B cell (primary cell): ENCODE measurements at regions not wholly inside any gene's neighbourhood (a gene's known extent, or its start where the extent isn't known, plus 50 kb on each side); places are given as distances from the start of the nearest gene placed in this dataset.

Experiments used
- ATAC-seq: fragments of 200-7000 bp; cut with Tn5 transposase; one replicate; pipeline ENCODE4 v1.10.0; 2021; ENCODE audit warnings: low read depth, mild to moderate bottlenecking, moderate number of reproducible peaks, moderate library complexity
- CTCF ChIA-PET: fragments of 350-600 bp; sonication (Branson Sonifier 250); formaldehyde crosslinking; loops from one replicate; lab custom pipeline; 2021; ENCODE audit warnings: antibody characterized with exemption, inconsistent platforms; lab: Charles Lee
- POLR2A ChIA-PET: fragments of 350-600 bp; sonication (Branson Sonifier 250); formaldehyde crosslinking; loops from one replicate; lab custom pipeline; 2021; ENCODE audit warnings: antibody characterized with exemption; lab: Charles Lee
- DNase-seq: peaks from one replicate; pipeline ENCODE4 v3.0.0; 2013
- H2AFZ ChIP-seq: 2 replicates; pipeline ENCODE4 v1.6.1; 2012; ENCODE audit warnings: mild to moderate bottlenecking, low read depth, low read length; ENCODE audit not compliant: insufficient read depth, poor library complexity, severe bottlenecking
- H3K27ac ChIP-seq, 2 donors: 1 replicate in 1 of 2; 2 replicates in 1 of 2; pipeline ENCODE4 v1.5.1; 2012 to 2013; ENCODE audit warnings: low read length in 2 of 2, mild to moderate bottlenecking in 2 of 2, moderate library complexity in 1 of 2
- H3K27me3 ChIP-seq, 4 experiments: fragments of 200-600 bp in 1 of 4; sonication (generic) in 1 of 4; replicated peaks in 1 of 4; 1 replicate in 2 of 4; 2 replicates in 2 of 4; pipeline versions ENCODE4 v1.6.1 to v1.7.0; 2013 to 2016; ENCODE audit warnings: low read length in 3 of 4, mild to moderate bottlenecking in 2 of 4, mixed read lengths in 1 of 4, moderate library complexity in 1 of 4; ENCODE audit not compliant: insufficient read depth in 4 of 4, control insufficient read depth in 3 of 4; ENCODE audit errors: control extremely low read depth in 1 of 4
- H3K36me3 ChIP-seq, 2 experiments: replicated peaks in 1 of 2; 1 replicate in 1 of 2; 2 replicates in 1 of 2; pipeline versions ENCODE4 v1.6.1 to v1.7.1; 2013; ENCODE audit warnings: low read length in 1 of 2; ENCODE audit not compliant: insufficient read depth in 2 of 2, control insufficient read depth in 1 of 2; ENCODE audit errors: control extremely low read depth in 1 of 2, extremely low read depth in 1 of 2
- H3K4me1 ChIP-seq, 2 donors: fragments of 200-600 bp in 1 of 2; sonication (generic) in 1 of 2; 1 replicate in 1 of 2; 2 replicates in 1 of 2; pipeline versions ENCODE4 v1.5.1 to v1.6.1; 2013 to 2017; ENCODE audit warnings: low read length in 2 of 2; ENCODE audit not compliant: control insufficient read depth in 2 of 2, insufficient read depth in 2 of 2
- H3K4me2 ChIP-seq: replicated peaks from 2 replicates; pipeline ENCODE3; 2012; ENCODE audit warnings: mild to moderate bottlenecking, low read depth, low read length; ENCODE audit not compliant: poor library complexity, severe bottlenecking
- H3K4me3 ChIP-seq, 5 experiments: fragments of 200-600 bp in 1 of 5; sonication (generic) in 1 of 5; 1 replicate in 3 of 5; 2 replicates in 2 of 5; pipeline versions ENCODE4 v1.5.1 to v1.7.0; 2011 to 2016; ENCODE audit warnings: low read length in 4 of 5, mild to moderate bottlenecking in 4 of 5, low read depth in 2 of 5, control low read depth in 1 of 5, moderate library complexity in 1 of 5; ENCODE audit not compliant: insufficient read depth in 1 of 5; ENCODE audit errors: control extremely low read depth in 1 of 5, extremely low read depth in 1 of 5
- H3K79me2 ChIP-seq: fragments of 200-600 bp; sonication (generic); one replicate; pipeline ENCODE4 v1.6.0; 2016; ENCODE audit warnings: low read length; ENCODE audit not compliant: control insufficient read depth, insufficient read depth
- H3K9ac ChIP-seq: fragments of 200-600 bp; sonication (generic); 2 replicates; pipeline ENCODE4 v1.6.1; 2017; ENCODE audit warnings: mild to moderate bottlenecking, low read length, moderate library complexity
- H3K9me3 ChIP-seq, 3 donors: one replicate each; pipeline versions ENCODE4 v1.6.1 to v1.7.1; 2013; ENCODE audit warnings: low read length in 2 of 3; ENCODE audit not compliant: control insufficient read depth in 2 of 3, insufficient read depth in 1 of 3; ENCODE audit errors: control extremely low read depth in 1 of 3
- H4K20me1 ChIP-seq: 2 replicates; pipeline ENCODE4 v1.6.0; 2012; ENCODE audit warnings: mild to moderate bottlenecking, low read length; ENCODE audit not compliant: insufficient read depth, control insufficient read depth, poor library complexity, severe bottlenecking
- H3K27ac Mint-ChIP-seq: one replicate; pipeline ENCODE4 v1.8.0; 2021; ENCODE audit warnings: mixed read lengths
- H3K27me3 Mint-ChIP-seq: one replicate; pipeline ENCODE4 v1.8.0; 2021; ENCODE audit warnings: mixed read lengths
- H3K4me1 Mint-ChIP-seq: one replicate; pipeline ENCODE4 v1.8.0; 2021; ENCODE audit warnings: mixed read lengths
- H3K4me3 Mint-ChIP-seq: one replicate; pipeline ENCODE4 v1.8.0; 2021; ENCODE audit warnings: mixed read lengths
- H3K9me3 Mint-ChIP-seq: one replicate; pipeline ENCODE4 v1.8.0; 2022; ENCODE audit warnings: mixed read lengths; ENCODE audit not compliant: insufficient read depth
- EZH2 ChIP-seq: IDR thresholded peaks from 2 replicates; pipeline ENCODE4 v1.6.1; 2012; ENCODE audit warnings: borderline replicate concordance, low read depth, mild to moderate bottlenecking, moderate library complexity, low read length; ENCODE audit not compliant: insufficient read depth, poor library complexity, severe bottlenecking
- WGBS: methylation state at CpG from one replicate; pipeline ENCODE4 v1.1.5; 2013; ENCODE audit warnings: missing lambda C conversion rate; ENCODE audit not compliant: insufficient coverage; 5-methylcytosine and 5-hydroxymethylcytosine counted together
- intact Hi-C: fragments of 100-400 bp; cut with micrococcal nuclease; formaldehyde crosslinking; loops from one replicate; pipeline ENCODE4 v1.10.0; 2022
- TF ChIP-seq, protein P1 (sequence below): fragments of 200-600 bp; IDR thresholded peaks from one replicate; pipeline ENCODE4 v1.8.0; 2022; ENCODE audit warnings: antibody characterized with exemption, mild to moderate bottlenecking

DNA sequence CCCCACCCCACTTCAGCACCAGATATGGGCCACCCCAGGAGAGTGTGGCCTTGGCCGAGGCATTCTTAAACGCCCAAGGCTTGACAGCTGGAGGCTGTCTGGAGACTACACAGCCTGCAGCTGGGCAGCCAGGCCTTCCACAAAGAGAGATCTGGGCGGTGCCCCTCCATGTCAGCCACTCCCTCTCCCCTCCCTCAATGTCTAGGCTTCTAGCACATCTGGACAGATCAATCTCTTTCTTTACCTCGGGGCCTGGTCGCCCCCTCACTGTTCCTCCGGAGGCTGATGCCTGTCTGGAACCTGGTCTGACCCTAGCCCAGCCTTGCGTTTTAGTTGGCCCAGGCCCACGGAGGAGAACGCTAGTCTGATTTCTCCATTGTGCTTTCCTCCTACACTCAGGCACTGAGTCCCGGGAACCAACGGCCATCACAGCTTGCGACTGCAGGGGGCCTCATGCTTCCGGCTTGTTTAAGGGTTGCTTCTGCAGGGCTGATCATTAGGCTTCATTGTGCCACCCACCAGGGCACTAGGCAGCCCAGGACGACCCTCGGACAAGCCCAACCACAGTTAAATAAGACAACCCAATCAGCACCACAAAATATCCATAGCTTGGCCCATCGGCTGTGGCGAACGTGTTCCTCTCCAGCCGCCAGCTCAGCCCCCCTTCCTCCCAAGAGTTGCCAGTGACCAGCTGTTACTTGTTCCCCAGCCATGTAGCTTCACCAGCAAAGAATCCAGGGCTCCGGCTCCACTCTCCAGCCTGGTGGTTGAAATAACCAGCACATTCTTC is 200.6 kb downstream of the BCOR start:
- Histone ChIP-seq H3K36me3 (no peaks in the 10 kb centered on the region), H3K79me2 (no peaks in the 10 kb centered on the region), H3K9me3 (no peaks in the 10 kb centered on the region), H3K9ac (no peak overlapping the region), H3K27me3 (peaks cover 0 to 2% (median 0%) of the 10 kb centered on the region in 4 experiments), H3K4me2 (no peak overlapping the region), H4K20me1 (no peaks in the 10 kb centered on the region), H3K4me3 (no peak overlapping the region), H2AFZ (no peak overlapping the region), H3K27ac (no peak overlapping the region), H3K4me1 (peaks cover 0 to 4% of the 10 kb centered on the region in 2 donors)
- WGBS = 82% methylated on average over 17 of the region's 20 CpGs
- H3K4me3 Mint-ChIP-seq = no peak overlapping the region
- ChIA-PET POLR2A (no interaction called here), CTCF (no interaction called here)
- H3K9me3 Mint-ChIP-seq = no peaks in the 10 kb centered on the region
- H3K27me3 Mint-ChIP-seq = peaks cover 4% of the 10 kb centered on the region
- peaks cover 2% of the 10 kb centered on the region for H3K4me1 Mint-ChIP-seq
- intact Hi-C loops = no loop called here
- no peak for TF ChIP-seq EZH2
- TF ChIP-seq, protein P1, sequence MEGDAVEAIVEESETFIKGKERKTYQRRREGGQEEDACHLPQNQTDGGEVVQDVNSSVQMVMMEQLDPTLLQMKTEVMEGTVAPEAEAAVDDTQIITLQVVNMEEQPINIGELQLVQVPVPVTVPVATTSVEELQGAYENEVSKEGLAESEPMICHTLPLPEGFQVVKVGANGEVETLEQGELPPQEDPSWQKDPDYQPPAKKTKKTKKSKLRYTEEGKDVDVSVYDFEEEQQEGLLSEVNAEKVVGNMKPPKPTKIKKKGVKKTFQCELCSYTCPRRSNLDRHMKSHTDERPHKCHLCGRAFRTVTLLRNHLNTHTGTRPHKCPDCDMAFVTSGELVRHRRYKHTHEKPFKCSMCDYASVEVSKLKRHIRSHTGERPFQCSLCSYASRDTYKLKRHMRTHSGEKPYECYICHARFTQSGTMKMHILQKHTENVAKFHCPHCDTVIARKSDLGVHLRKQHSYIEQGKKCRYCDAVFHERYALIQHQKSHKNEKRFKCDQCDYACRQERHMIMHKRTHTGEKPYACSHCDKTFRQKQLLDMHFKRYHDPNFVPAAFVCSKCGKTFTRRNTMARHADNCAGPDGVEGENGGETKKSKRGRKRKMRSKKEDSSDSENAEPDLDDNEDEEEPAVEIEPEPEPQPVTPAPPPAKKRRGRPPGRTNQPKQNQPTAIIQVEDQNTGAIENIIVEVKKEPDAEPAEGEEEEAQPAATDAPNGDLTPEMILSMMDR = no peak
- ATAC-seq = no peak
- no peak for DNase-seq
- no peak overlapping the region for H3K27ac Mint-ChIP-seq

- Histone ChIP-seq H3K27ac (no peak overlapping the region), H3K9ac (no peak overlapping the region), H3K36me3 (no peaks in the 10 kb centered on the region), H3K79me2 (no peaks in the 10 kb centered on the region), H3K4me2 (no peak overlapping the region), H3K4me3 (no peak overlapping the region), H3K9me3 (no peaks in the 10 kb centered on the region), H2AFZ (no peak overlapping the region), H3K27me3 (peaks cover 0 to 2% (median 0%) of the 10 kb centered on the region in 4 experiments), H4K20me1 (no peaks in the 10 kb centered on the region), H3K4me1 (peaks cover 0 to 4% of the 10 kb centered on the region in 2 donors)
- WGBS = no CpG with 5 or more reads among the region's 6 CpGs
- TF ChIP-seq EZH2 = no peak
- TF ChIP-seq, protein P1 = no peak
- H3K4me1 Mint-ChIP-seq = peaks cover 2% of the 10 kb centered on the region
- intact Hi-C loops = no loop called here
- H3K4me3 Mint-ChIP-seq = no peak overlapping the region
- POLR2A ChIA-PET = no interaction called here
- H3K27me3 Mint-ChIP-seq = peaks cover 4% of the 10 kb centered on the region
- no peak overlapping the region for H3K27ac Mint-ChIP-seq
- no peak for DNase-seq
- CTCF ChIA-PET = no interaction called here
- ATAC-seq = no peak
- H3K9me3 Mint-ChIP-seq = no peaks in the 10 kb centered on the region
Observed at GRCh38 chrX:39897741-39898097, 200.0 kb downstream of the BCOR start.
